Astrocyte of the hippocampus (primary cell): ENCODE measurements at regions not wholly inside any gene's neighbourhood (a gene's known extent, or its start where the extent isn't known, plus 50 kb on each side); places are given as distances from the start of the nearest gene placed in this dataset.

Experiments used
- DNase-seq: peaks from one replicate; pipeline ENCODE4 v3.0.0; 2011; ENCODE audit warnings: low read depth, low spot score

DNA sequence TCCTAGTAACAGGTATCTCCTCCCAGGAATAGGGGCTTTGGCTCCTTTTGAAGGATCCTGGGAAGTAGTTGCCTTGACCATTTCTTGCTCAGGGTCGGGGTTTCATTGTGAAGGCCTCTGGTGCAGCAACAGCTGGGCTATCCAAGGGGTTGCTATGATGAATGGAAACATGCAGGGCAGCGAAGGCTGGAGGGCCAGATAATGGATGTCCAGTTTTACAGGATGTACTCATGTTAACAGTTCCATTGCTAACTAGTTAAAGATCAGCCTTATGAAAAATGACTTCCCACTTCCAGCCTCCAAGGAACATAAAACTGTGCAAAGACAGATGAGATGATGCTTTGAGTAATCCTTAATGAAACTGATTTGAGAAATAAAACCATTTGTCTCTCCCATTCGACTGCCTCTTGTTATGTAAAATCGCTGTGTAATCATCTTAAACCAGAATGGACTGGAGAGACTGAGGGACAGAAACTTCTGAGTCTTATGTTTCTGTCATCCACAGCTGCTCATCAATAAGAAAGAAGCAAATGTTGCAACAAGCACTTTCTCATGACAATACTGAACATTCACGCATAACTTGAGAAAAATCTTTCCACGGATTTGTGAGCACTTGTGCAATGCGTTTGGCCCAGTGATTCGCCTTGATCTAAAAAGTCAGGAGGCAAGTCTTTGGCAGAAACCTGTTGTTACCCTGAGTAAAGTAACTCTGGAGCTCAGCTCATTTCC is 473.5 kb upstream of the RGMA start:
- DNase-seq = no peak

GRCh38 chr15:93557696-93558095 is 468.7 kb upstream of the RGMA start:
- no peak for DNase-seq

DNA sequence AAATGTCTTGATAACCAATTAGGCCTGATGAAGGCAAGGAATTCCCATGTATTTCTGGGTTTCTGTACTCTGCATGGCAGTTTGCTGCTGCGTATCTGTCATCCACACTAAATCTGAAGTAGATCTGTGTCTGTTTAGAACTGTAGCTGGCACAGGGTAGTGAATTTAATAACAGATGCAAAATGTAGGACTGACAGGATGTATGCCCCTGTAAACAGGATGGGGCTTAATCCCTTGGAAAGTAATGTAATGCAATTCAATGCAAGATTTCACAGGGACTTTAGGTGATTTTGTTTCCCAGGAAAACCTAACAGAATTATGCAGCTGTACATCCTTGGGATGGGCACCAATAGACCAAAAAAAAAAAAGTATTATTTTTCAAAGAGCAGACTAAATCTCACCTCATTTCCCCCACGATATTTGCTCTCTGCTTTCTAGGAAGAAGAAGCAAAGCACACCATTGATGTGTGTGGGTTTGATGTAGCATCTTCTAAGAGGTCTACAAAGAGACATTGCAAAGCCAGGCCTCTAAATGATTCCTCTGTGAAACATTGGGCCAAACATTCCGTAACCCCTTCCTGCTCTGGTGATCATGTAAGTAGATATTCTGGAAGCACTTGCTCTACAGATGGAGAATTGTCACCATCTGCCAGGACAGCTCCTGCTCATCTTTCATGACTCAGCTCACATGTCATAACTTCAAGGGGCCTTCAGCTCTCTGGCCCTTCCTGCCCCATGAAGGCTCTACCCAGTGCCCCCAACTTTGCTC is 464.3 kb upstream of the RGMA start:
- DNase-seq = no peak

- DNase-seq = no peak
These were observed 454.1 kb upstream of the RGMA start for GRCh38 chr15:93543093-93543492.

- no peak for DNase-seq
These were observed 438.5 kb upstream of the RGMA start for GRCh38 chr15:93527374-93528050.

GRCh38 chr15:93524432-93524831 is 435.4 kb upstream of the RGMA start:
- no peak for DNase-seq

GRCh38 chr15:93523481-93523880 is 434.5 kb upstream of the RGMA start:
- peak; percentile 95 for DNase-seq

DNA sequence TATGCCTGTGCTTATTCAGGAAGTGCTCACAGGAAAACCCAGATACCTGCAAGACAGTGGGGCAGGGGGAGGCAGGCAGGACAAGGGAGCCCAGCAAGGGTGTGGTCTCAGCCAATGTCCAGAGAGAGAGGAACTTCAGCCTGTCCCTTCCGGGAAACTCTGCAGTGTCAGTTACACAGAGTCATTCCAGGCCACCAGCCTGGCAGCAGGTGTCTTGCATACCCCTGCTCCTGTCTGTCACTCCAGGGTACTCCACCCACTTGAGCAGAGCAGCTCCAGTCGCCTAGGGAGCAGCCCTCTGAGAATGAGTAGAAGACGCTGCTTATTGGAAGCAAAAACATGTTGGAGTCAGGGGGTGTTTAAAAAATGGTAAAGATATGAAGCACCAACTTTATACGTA is 431.2 kb upstream of the RGMA start:
- no peak for DNase-seq

GRCh38 chr15:93519599-93519998 is 430.6 kb upstream of the RGMA start:
- peak; percentile 27 for DNase-seq

DNA sequence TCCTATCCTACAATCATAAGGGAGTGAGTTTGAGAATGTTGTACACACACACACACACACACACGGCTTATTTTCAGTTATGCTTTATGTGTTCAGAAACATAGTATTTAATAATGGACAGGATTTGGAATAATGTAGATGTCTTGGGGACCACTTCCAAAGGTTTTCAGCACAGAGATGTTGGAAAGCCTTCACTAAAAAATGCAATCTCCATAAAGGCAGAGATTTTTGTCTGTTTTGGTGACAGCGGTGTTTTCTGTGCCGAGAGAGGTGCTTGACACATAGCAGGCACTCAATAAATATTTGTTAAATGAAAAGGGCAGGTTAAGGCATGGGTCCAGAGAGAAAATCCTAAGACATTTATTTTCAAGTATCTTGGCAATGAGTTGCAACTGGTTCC is 428.2 kb upstream of the RGMA start:
- DNase-seq = no peak

DNA sequence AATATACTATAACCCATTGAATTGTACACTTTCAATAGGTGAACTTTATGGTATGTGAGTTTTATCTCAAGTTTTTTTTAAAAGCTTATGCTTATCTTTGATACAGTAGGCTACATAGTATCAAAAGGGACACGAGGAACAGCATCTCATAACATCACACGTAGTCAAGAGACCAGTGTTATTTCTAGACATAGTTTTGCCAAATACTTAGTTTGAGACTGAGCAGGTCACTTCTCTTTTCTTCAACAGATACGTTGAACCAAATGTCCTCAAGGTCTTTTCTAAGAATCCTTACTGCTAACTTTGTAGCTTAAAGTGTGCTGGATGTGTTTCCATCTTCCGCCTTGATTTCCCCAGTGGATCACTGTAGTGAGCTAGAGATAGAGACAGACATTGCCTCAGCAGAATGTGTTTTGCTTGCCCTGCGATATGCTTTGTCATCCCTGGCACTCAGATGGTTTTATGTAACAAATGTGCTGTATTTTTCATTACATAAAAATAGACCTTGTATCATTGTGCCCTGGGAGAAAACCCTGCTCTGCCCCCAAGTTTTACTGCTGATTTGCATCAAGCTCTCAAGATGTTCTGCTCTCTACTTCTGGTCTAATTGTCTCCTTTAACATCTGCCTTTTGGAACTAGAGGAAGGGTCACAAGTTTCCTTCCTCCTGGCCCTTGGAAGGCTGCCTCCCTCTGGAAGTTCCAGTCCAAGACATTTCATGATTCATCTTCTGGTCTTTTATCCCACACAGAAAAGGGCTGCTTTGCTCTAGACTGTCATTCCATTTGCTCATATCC is 426.4 kb upstream of the RGMA start:
- peak; percentile 37 for DNase-seq

DNA sequence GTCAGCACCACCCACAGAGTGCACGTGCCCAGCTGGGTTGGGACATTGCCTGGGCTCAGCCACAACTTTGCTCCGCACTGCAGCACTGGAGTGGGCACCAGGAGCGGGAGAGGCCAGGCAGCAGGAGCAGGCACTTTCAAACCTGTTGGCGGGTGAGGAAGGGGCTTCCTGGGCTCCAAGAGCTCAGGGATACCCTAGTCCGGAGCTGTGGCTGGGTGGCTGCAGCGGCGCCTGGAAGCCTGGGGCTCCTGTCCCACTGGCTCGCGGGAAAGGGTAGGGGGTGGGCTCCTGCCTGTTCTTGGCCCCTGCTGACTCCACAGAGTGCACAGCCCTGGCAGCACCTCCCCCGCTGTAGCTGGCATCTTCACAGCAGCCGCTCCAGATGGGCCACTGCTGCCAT is 417.6 kb upstream of the RGMA start:
- no peak for DNase-seq

DNA sequence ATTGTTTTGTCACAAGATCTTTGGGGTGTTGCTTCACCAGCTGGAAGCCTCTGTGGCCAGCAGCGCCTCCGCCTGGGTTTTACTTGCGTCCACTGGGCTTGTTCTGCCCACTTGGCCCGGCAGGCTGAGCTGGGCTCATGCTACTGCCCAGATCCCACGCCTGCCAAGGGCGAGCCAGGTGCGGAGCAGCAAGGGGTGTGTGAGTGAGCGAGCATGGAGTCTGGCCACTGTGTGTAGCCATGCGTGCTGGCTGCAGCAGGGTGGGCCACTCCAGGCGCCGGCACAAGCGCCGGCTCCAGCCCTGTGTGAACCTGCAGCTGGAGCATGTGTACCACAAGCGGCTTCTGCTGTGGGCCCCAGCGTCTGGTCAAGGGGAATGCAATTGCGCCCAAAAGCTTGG is 416.5 kb upstream of the RGMA start:
- DNase-seq = no peak

- no peak for DNase-seq
These were observed 412.9 kb upstream of the RGMA start for GRCh38 chr15:93501946-93502345.

GRCh38 chr15:93500155-93500554 is 411.1 kb upstream of the RGMA start:
- DNase-seq = no peak

DNA sequence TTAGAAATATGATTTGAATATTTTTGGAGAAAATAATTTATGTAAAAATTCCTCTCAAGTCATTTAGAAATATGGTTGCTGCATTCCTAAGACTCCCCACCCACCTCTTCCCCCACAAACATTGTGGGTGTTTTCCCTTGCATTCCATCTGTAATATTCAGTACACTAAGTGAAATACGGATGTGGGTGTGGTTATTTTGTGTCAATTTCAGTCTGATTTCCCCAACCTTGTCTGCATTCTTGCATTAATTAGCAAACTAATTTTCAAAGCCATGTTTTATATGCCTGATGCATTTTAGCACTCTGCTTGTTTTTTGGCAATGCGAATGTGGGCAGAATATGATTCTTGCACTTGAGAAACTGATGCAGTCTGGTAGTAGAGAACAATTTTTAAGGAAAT is 408.3 kb upstream of the RGMA start:
- peak; percentile 68 for DNase-seq

- DNase-seq = no peak
These were observed 407.9 kb upstream of the RGMA start for GRCh38 chr15:93496888-93497287.

GRCh38 chr15:93495799-93496637 is 407.0 kb upstream of the RGMA start:
- peak; percentile 42 for DNase-seq

- no peak for DNase-seq
These were observed 404.2 kb upstream of the RGMA start for GRCh38 chr15:93493172-93493571.

- no peak for DNase-seq
These were observed 402.3 kb upstream of the RGMA start for GRCh38 chr15:93491291-93491690.

DNA sequence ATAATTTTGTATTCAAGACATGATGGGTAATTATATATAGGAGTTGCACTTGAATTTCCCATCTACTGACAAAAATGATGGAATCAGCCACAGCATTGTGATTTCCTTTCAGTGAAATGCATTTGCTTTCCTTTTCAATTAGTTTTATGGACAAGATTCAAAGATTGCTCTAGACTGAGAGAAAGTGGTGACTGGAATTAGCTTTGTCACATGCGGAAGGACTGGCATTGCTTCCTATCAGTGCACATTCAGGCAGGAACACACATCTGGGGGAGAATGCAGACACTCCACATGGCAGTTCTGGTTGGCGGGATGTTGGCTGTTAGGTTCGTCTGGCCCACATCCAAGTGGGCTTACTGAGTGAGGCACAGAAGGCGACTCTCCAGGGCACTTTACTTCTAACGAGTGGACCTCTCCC is 399.3 kb upstream of the RGMA start:
- no peak for DNase-seq
